B cell (primary cell): ENCODE measurements at regions not wholly inside any gene's neighbourhood (a gene's known extent, or its start where the extent isn't known, plus 50 kb on each side); places are given as distances from the start of the nearest gene placed in this dataset.

ENCODE experiments used
- ATAC-seq: fragments of 200-7000 bp; cut with Tn5 transposase; one replicate; pipeline ENCODE4 v1.10.0; 2021; ENCODE audit warnings: low read depth, mild to moderate bottlenecking, moderate number of reproducible peaks, moderate library complexity
- CTCF ChIA-PET: fragments of 350-600 bp; sonication (Branson Sonifier 250); formaldehyde crosslinking; loops from one replicate; lab custom pipeline; 2021; ENCODE audit warnings: antibody characterized with exemption, inconsistent platforms; lab: Charles Lee
- POLR2A ChIA-PET: fragments of 350-600 bp; sonication (Branson Sonifier 250); formaldehyde crosslinking; loops from one replicate; lab custom pipeline; 2021; ENCODE audit warnings: antibody characterized with exemption; lab: Charles Lee
- DNase-seq: peaks from one replicate; pipeline ENCODE4 v3.0.0; 2013
- H2AFZ ChIP-seq: 2 replicates; pipeline ENCODE4 v1.6.1; 2012; ENCODE audit warnings: mild to moderate bottlenecking, low read depth, low read length; ENCODE audit not compliant: insufficient read depth, poor library complexity, severe bottlenecking
- H3K27ac ChIP-seq, 2 donors: 1 replicate in 1 of 2; 2 replicates in 1 of 2; pipeline ENCODE4 v1.5.1; 2012 to 2013; ENCODE audit warnings: low read length in 2 of 2, mild to moderate bottlenecking in 2 of 2, moderate library complexity in 1 of 2
- H3K27me3 ChIP-seq, 4 experiments: fragments of 200-600 bp in 1 of 4; sonication (generic) in 1 of 4; replicated peaks in 1 of 4; 1 replicate in 2 of 4; 2 replicates in 2 of 4; pipeline versions ENCODE4 v1.6.1 to v1.7.0; 2013 to 2016; ENCODE audit warnings: low read length in 3 of 4, mild to moderate bottlenecking in 2 of 4, mixed read lengths in 1 of 4, moderate library complexity in 1 of 4; ENCODE audit not compliant: insufficient read depth in 4 of 4, control insufficient read depth in 3 of 4; ENCODE audit errors: control extremely low read depth in 1 of 4
- H3K36me3 ChIP-seq, 2 experiments: replicated peaks in 1 of 2; 1 replicate in 1 of 2; 2 replicates in 1 of 2; pipeline versions ENCODE4 v1.6.1 to v1.7.1; 2013; ENCODE audit warnings: low read length in 1 of 2; ENCODE audit not compliant: insufficient read depth in 2 of 2, control insufficient read depth in 1 of 2; ENCODE audit errors: control extremely low read depth in 1 of 2, extremely low read depth in 1 of 2
- H3K4me1 ChIP-seq, 2 donors: fragments of 200-600 bp in 1 of 2; sonication (generic) in 1 of 2; 1 replicate in 1 of 2; 2 replicates in 1 of 2; pipeline versions ENCODE4 v1.5.1 to v1.6.1; 2013 to 2017; ENCODE audit warnings: low read length in 2 of 2; ENCODE audit not compliant: control insufficient read depth in 2 of 2, insufficient read depth in 2 of 2
- H3K4me2 ChIP-seq: replicated peaks from 2 replicates; pipeline ENCODE3; 2012; ENCODE audit warnings: mild to moderate bottlenecking, low read depth, low read length; ENCODE audit not compliant: poor library complexity, severe bottlenecking
- H3K4me3 ChIP-seq, 5 experiments: fragments of 200-600 bp in 1 of 5; sonication (generic) in 1 of 5; 1 replicate in 3 of 5; 2 replicates in 2 of 5; pipeline versions ENCODE4 v1.5.1 to v1.7.0; 2011 to 2016; ENCODE audit warnings: low read length in 4 of 5, mild to moderate bottlenecking in 4 of 5, low read depth in 2 of 5, control low read depth in 1 of 5, moderate library complexity in 1 of 5; ENCODE audit not compliant: insufficient read depth in 1 of 5; ENCODE audit errors: control extremely low read depth in 1 of 5, extremely low read depth in 1 of 5
- H3K79me2 ChIP-seq: fragments of 200-600 bp; sonication (generic); one replicate; pipeline ENCODE4 v1.6.0; 2016; ENCODE audit warnings: low read length; ENCODE audit not compliant: control insufficient read depth, insufficient read depth
- H3K9ac ChIP-seq: fragments of 200-600 bp; sonication (generic); 2 replicates; pipeline ENCODE4 v1.6.1; 2017; ENCODE audit warnings: mild to moderate bottlenecking, low read length, moderate library complexity
- H3K9me3 ChIP-seq, 3 donors: one replicate each; pipeline versions ENCODE4 v1.6.1 to v1.7.1; 2013; ENCODE audit warnings: low read length in 2 of 3; ENCODE audit not compliant: control insufficient read depth in 2 of 3, insufficient read depth in 1 of 3; ENCODE audit errors: control extremely low read depth in 1 of 3
- H4K20me1 ChIP-seq: 2 replicates; pipeline ENCODE4 v1.6.0; 2012; ENCODE audit warnings: mild to moderate bottlenecking, low read length; ENCODE audit not compliant: insufficient read depth, control insufficient read depth, poor library complexity, severe bottlenecking
- H3K27ac Mint-ChIP-seq: one replicate; pipeline ENCODE4 v1.8.0; 2021; ENCODE audit warnings: mixed read lengths
- H3K27me3 Mint-ChIP-seq: one replicate; pipeline ENCODE4 v1.8.0; 2021; ENCODE audit warnings: mixed read lengths
- H3K4me1 Mint-ChIP-seq: one replicate; pipeline ENCODE4 v1.8.0; 2021; ENCODE audit warnings: mixed read lengths
- H3K4me3 Mint-ChIP-seq: one replicate; pipeline ENCODE4 v1.8.0; 2021; ENCODE audit warnings: mixed read lengths
- H3K9me3 Mint-ChIP-seq: one replicate; pipeline ENCODE4 v1.8.0; 2022; ENCODE audit warnings: mixed read lengths; ENCODE audit not compliant: insufficient read depth
- EZH2 ChIP-seq: IDR thresholded peaks from 2 replicates; pipeline ENCODE4 v1.6.1; 2012; ENCODE audit warnings: borderline replicate concordance, low read depth, mild to moderate bottlenecking, moderate library complexity, low read length; ENCODE audit not compliant: insufficient read depth, poor library complexity, severe bottlenecking
- WGBS: methylation state at CpG from one replicate; pipeline ENCODE4 v1.1.5; 2013; ENCODE audit warnings: missing lambda C conversion rate; ENCODE audit not compliant: insufficient coverage; 5-methylcytosine and 5-hydroxymethylcytosine counted together
- intact Hi-C: fragments of 100-400 bp; cut with micrococcal nuclease; formaldehyde crosslinking; loops from one replicate; pipeline ENCODE4 v1.10.0; 2022
- TF ChIP-seq, protein P1 (sequence below): fragments of 200-600 bp; IDR thresholded peaks from one replicate; pipeline ENCODE4 v1.8.0; 2022; ENCODE audit warnings: antibody characterized with exemption, mild to moderate bottlenecking

DNA sequence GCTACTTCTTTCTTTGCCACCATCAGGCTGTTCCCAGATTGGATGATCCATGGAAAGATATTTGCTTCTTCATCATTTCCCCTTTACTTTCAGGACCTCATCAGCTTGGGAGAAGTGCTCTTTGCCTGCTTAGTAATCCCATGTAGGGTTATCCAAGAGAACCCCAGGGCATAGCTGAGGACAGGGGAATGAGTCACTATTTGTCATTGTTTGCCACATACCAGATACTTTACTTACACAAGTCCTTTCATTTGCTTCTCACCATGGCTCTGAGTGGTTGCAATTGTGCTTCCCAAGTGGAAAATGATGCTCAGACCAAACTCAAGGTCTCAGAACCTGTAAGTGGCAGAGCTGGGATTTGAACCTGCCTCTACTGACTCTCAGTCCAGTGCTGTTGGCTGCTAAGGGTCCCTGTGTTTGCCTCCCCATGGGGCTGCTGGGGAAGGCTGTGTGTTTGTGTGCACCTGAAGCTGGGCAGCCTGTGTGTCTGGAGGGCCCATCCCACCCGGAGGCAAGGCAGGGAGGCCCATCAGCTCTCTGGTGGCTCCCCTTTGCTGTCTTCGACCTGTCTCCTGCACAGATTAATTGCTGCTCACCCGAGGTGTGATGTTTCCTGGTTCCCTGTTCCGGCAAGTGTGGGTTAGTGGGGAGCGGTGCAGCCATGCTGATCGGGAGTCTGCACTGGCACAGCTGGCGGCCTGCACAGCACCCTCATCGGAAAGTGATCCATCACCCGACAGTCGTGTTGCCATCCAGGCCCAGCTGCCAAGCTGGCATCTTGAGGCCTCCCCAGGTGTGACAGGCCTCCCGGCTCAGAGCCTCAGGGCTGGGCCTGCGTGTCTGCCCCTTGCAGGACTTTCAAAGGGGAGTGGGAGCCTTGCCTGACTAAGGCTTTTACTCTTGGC is 228.8 kb downstream of the DHX35 start:
- Histone ChIP-seq H3K4me3 (no peak overlapping the region), H3K9me3 (peaks cover 0 to 5% (median 0%) of the 10 kb centered on the region in 3 donors), H2AFZ (no peak overlapping the region), H3K4me1 (no peaks in the 10 kb centered on the region), H3K9ac (no peak overlapping the region), H4K20me1 (no peaks in the 10 kb centered on the region), H3K4me2 (no peak overlapping the region), H3K27me3 (peaks cover 0 to 6% (median 0%) of the 10 kb centered on the region in 4 experiments), H3K79me2 (no peaks in the 10 kb centered on the region), H3K36me3 (no peaks in the 10 kb centered on the region), H3K27ac (no peak overlapping the region)
- intact Hi-C loops, result no loop called here
- 81% methylated on average over 12 of the region's 12 CpGs for WGBS
- no peak overlapping the region for H3K27ac Mint-ChIP-seq
- DNase-seq, result no peak
- H3K4me1 Mint-ChIP-seq, result no peaks in the 10 kb centered on the region
- H3K27me3 Mint-ChIP-seq, result peaks cover 10% of the 10 kb centered on the region
- ATAC-seq, result no peak
- POLR2A ChIA-PET, result no interaction called here
- CTCF ChIA-PET, result no interaction called here
- TF ChIP-seq, protein P1, sequence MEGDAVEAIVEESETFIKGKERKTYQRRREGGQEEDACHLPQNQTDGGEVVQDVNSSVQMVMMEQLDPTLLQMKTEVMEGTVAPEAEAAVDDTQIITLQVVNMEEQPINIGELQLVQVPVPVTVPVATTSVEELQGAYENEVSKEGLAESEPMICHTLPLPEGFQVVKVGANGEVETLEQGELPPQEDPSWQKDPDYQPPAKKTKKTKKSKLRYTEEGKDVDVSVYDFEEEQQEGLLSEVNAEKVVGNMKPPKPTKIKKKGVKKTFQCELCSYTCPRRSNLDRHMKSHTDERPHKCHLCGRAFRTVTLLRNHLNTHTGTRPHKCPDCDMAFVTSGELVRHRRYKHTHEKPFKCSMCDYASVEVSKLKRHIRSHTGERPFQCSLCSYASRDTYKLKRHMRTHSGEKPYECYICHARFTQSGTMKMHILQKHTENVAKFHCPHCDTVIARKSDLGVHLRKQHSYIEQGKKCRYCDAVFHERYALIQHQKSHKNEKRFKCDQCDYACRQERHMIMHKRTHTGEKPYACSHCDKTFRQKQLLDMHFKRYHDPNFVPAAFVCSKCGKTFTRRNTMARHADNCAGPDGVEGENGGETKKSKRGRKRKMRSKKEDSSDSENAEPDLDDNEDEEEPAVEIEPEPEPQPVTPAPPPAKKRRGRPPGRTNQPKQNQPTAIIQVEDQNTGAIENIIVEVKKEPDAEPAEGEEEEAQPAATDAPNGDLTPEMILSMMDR, result no peak
- no peak for TF ChIP-seq EZH2
- H3K9me3 Mint-ChIP-seq, result peaks cover 10% of the 10 kb centered on the region
- H3K4me3 Mint-ChIP-seq, result no peak overlapping the region

DNA sequence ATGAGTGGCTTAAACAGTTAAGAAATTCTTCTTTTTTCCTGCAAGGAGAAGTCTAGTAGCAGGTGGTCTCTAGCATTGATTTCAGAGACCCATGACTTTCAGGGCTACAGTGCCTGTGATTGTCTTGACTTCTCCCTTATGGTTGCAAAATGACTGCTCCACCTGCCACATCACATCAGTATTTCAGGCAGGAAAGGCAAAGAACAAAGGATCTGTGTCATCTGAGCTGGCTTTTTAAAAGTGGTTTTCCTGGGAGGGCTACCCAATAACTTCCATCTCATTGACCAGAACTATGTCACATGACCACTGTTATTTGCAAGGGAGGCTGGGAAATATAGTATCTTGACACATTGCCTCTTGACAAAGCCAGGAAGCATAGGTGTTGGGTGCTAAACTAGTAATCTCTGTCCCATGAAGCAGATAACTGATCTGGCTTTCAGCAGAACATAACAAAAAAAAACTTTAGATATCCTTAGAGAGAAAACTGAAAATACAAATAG is 226.2 kb downstream of the DHX35 start:
- Histone ChIP-seq H3K79me2 (no peaks in the 10 kb centered on the region), H3K4me3 (no peak overlapping the region), H3K4me1 (no peaks in the 10 kb centered on the region), H2AFZ (no peak overlapping the region), H3K36me3 (no peaks in the 10 kb centered on the region), H3K9me3 (peaks cover 3 to 5% (median 4%) of the 10 kb centered on the region in 3 donors), H3K4me2 (no peak overlapping the region), H3K9ac (no peak overlapping the region), H3K27me3 (no peaks in the 10 kb centered on the region), H4K20me1 (no peaks in the 10 kb centered on the region), H3K27ac (no peak overlapping the region)
- ChIA-PET CTCF (no interaction called here), POLR2A (no interaction called here)
- Mint-ChIP-seq H3K4me3 (no peak overlapping the region), H3K9me3 (peaks cover 13% of the 10 kb centered on the region), H3K4me1 (no peaks in the 10 kb centered on the region), H3K27me3 (no peaks in the 10 kb centered on the region), H3K27ac (no peak overlapping the region)
- DNase-seq (no peak), ATAC-seq (no peak)
- TF ChIP-seq, protein P1, result no peak
- no peak for TF ChIP-seq EZH2
- intact Hi-C loops, result no loop called here
